Breast epithelium (tissue), 4 donors: ENCODE measurements at regions not wholly inside any gene's neighbourhood (a gene's known extent, or its start where the extent isn't known, plus 50 kb on each side); places are given as distances from the start of the nearest gene placed in this dataset.

Source experiments
- DNase-seq, 2 donors: peaks; one replicate each; pipeline ENCODE4 v3.0.0-alpha.2; 2019; ENCODE audit warnings: low spot score in 2 of 2
- H3K27ac ChIP-seq, 2 donors: fragments of 200-600 bp; sonication (generic) in 1 of 2; one replicate each; pipeline ENCODE4 v1.5.1; 2016 to 2019; ENCODE audit warnings: mild to moderate bottlenecking in 1 of 2
- H3K27me3 ChIP-seq, 2 donors: fragments of 200-600 bp; sonication (generic) in 1 of 2; one replicate each; pipeline versions ENCODE4 v1.5.1 to v1.6.0; 2017 to 2019; ENCODE audit warnings: control low read depth in 1 of 2, mild to moderate bottlenecking in 1 of 2
- H3K36me3 ChIP-seq: fragments of 200-600 bp; one replicate; pipeline ENCODE4 v1.5.1; 2019
- H3K4me1 ChIP-seq, 2 donors: fragments of 200-600 bp; sonication (generic); one replicate each; pipeline ENCODE4 v1.5.1; 2016 to 2019; ENCODE audit warnings: control low read depth in 1 of 2
- H3K4me3 ChIP-seq, 3 donors: fragments of 200-600 bp; sonication (generic); 1 replicate in 2 of 3; 2 replicates in 1 of 3; pipeline ENCODE4 v1.5.1; 2016 to 2019; ENCODE audit warnings: mild to moderate bottlenecking in 3 of 3, moderate library complexity in 2 of 3
- H3K9me3 ChIP-seq, 2 donors: fragments of 200-600 bp; sonication (generic) in 1 of 2; one replicate each; pipeline ENCODE4 v1.5.1; 2016 to 2019; ENCODE audit warnings: control low read depth in 1 of 2
- CTCF ChIP-seq, 3 donors: fragments of 450-650 bp; IDR thresholded peaks; one replicate each; pipeline ENCODE4 v1.5.1; 2016 to 2017; ENCODE audit warnings: antibody characterized with exemption in 3 of 3, mild to moderate bottlenecking in 3 of 3, moderate library complexity in 3 of 3
- POLR2A ChIP-seq: fragments of 450-650 bp; IDR thresholded peaks from one replicate; pipeline ENCODE4 v1.6.1; 2016; ENCODE audit warnings: antibody characterized with exemption, mild to moderate bottlenecking, moderate library complexity
- POLR2AphosphoS5 ChIP-seq, 3 donors: sonication (generic); formaldehyde crosslinking; IDR thresholded peaks; one replicate each; pipeline ENCODE4 v1.6.1; 2017; ENCODE audit warnings: antibody characterized with exemption in 3 of 3
- intact Hi-C: fragments of 100-400 bp; cut with DNase I; formaldehyde crosslinking; loops from one replicate; pipeline ENCODE4 v1.15.1; 2023; ENCODE audit warnings: low total_unique reads

GRCh38 chr21:39012326-39013230 lies 170.7 kb downstream of the PSMG1 start:
- Histone ChIP-seq H3K4me1 (peaks cover 0 to 1% of the 10 kb centered on the region in 2 donors), H3K36me3 (no peaks in the 10 kb centered on the region), H3K9me3 (no peaks in the 10 kb centered on the region), H3K27me3 (no peaks in the 10 kb centered on the region), H3K27ac (no peak overlapping the region), H3K4me3 (no peak overlapping the region)
- DNase-seq = no peak
- intact Hi-C loops = no loop called here
- TF ChIP-seq CTCF (IDR thresholded peaks at IDR 0.05) (no peak), POLR2AphosphoS5 (IDR thresholded peaks at IDR 0.05) (no peak)

GRCh38 chr21:39011911-39012310 lies 171.3 kb downstream of the PSMG1 start:
- H3K4me3 ChIP-seq = no peak overlapping the region
- no peak overlapping the region for H3K27ac ChIP-seq
- intact Hi-C loops = no loop called here
- no peak for TF ChIP-seq CTCF (IDR thresholded peaks at IDR 0.05)
- no peak for TF ChIP-seq POLR2AphosphoS5 (IDR thresholded peaks at IDR 0.05)
- no peak for TF ChIP-seq POLR2A
- H3K36me3 ChIP-seq = no peaks in the 10 kb centered on the region
- DNase-seq = no peak
- peaks cover 0 to 6% of the 10 kb centered on the region in 2 donors for H3K4me1 ChIP-seq
- H3K27me3 ChIP-seq = no peaks in the 10 kb centered on the region
- H3K9me3 ChIP-seq = no peaks in the 10 kb centered on the region

GRCh38 chr21:39010629-39011404 lies 172.4 kb downstream of the PSMG1 start:
- Histone ChIP-seq H3K27ac (no peak overlapping the region), H3K36me3 (no peaks in the 10 kb centered on the region), H3K9me3 (peaks cover 0 to 6% of the 10 kb centered on the region in 2 donors), H3K4me1 (peaks cover 0 to 9% of the 10 kb centered on the region in 2 donors), H3K27me3 (no peaks in the 10 kb centered on the region), H3K4me3 (no peak overlapping the region)
- intact Hi-C loops = no loop called here
- TF ChIP-seq POLR2AphosphoS5 (IDR thresholded peaks at IDR 0.05) (no peak), CTCF (IDR thresholded peaks at IDR 0.05) (no peak)
- DNase-seq = no peak

- Histone ChIP-seq H3K4me3 (no peak overlapping the region), H3K36me3 (no peaks in the 10 kb centered on the region), H3K27me3 (no peaks in the 10 kb centered on the region), H3K9me3 (peaks cover 0 to 6% of the 10 kb centered on the region in 2 donors), H3K4me1 (peaks cover 0 to 15% of the 10 kb centered on the region in 2 donors), H3K27ac (no peak overlapping the region)
- intact Hi-C loops = no loop called here
- TF ChIP-seq CTCF (IDR thresholded peaks at IDR 0.05) (no peak), POLR2A (no peak), POLR2AphosphoS5 (IDR thresholded peaks at IDR 0.05) (no peak)
- DNase-seq = no peak
Measured at GRCh38 chr21:39009587-39010225, 173.5 kb downstream of the PSMG1 start.
